GM12872 (cell line): ENCODE measurements at regions not wholly inside any gene's neighbourhood (a gene's known extent, or its start where the extent isn't known, plus 50 kb on each side); places are given as distances from the start of the nearest gene placed in this dataset.

Experiments used
- CTCF ChIP-seq: IDR thresholded peaks from 3 replicates; pipeline ENCODE4 v1.5.1; 2011; ENCODE audit warnings: low read depth, mild to moderate bottlenecking, low read length, moderate library complexity; ENCODE audit not compliant: insufficient read depth

DNA sequence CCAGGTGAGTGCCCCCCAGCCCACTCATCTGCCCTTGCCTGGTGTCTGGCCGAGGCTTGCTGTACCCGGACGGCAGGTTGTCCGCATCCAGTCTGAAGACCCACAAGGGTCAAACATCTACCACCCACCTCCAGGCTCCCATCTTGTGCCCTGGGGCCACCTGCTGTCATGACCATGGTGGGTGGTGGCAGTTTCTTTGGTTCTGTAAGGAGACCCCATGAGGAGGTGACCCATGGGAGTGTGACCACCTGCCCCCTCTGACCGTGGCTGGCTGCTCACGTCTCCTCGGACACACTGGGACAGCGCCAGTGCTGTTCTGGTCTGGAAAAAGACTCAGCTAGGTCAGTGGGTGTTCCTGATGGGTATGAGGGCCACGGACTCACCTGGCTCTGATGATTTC lies 93.9 kb downstream of the TEX29 start:
- no peak for TF ChIP-seq CTCF

- TF ChIP-seq CTCF = no peak
Observed at GRCh38 chr13:111415246-111415645, 94.8 kb downstream of the TEX29 start.

DNA sequence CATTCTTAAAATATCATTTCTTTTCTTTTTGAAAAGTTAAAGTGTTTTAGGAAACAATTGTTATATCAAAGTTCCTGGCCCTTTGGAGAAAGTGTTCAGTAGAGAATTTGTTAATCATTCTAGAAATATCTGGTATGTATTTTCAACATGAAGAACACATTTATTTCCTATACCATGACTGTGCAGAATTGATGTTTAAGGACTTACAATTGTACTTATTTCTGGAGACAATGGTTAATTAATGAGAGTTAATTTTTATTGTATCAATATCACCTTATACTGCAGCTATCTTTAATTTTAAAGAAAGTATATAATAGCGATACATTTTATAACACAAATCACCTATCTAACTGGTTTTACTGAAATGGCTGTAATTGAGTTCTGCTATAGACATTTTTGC lies 95.3 kb downstream of the TEX29 start:
- no peak for TF ChIP-seq CTCF

GRCh38 chr13:111418101-111418500 lies 97.7 kb downstream of the TEX29 start:
- TF ChIP-seq CTCF = no peak

GRCh38 chr13:111420113-111420876 lies 99.9 kb downstream of the TEX29 start:
- no peak for TF ChIP-seq CTCF

- no peak for TF ChIP-seq CTCF
Observed at GRCh38 chr13:111421216-111421615, 100.8 kb downstream of the TEX29 start.

DNA sequence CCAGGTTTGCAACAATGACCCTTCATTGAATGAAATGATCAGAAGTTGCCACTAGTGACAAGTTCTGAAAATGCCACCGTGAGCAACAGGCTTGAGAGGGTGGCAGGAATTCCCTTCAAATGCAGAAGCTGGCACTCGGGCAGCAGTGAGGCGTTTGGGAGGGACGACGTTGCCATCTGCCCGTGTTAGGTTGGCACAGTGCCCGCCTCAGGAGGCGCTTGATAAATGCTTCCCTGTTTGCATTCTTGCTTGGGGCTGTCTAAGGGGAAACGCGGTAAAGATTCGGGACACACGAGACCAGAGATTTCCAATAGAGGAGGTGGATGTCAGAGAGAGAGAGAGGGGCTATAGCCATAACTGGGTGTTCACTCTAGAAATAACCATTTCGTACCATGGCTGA lies 101.9 kb downstream of the TEX29 start:
- TF ChIP-seq CTCF = no peak
